Stimulated activated memory B cell treated with anti-CD40 and anti-IgM and Interleukin-4, amounts not matched to agents 10 μg/mL and 1 μg/mL and 100 μg/mL, for 72 hours (primary cell): ENCODE measurements at regions not wholly inside any gene's neighbourhood (a gene's known extent, or its start where the extent isn't known, plus 50 kb on each side); places are given as distances from the start of the nearest gene placed in this dataset.
"Not testable (repeated sequence)": the region's sequence is repeated elsewhere in the genome, so short reads cannot be mapped to it uniquely, and the experiment has no call there.

Experiments
- ATAC-seq: fragments of 150-1000 bp; cut with Tn5 transposase; 2 replicates; pipeline ENCODE4 v1.10.0; 2021
- H3K27ac Mint-ChIP-seq: one replicate; pipeline ENCODE4 v1.8.0; 2022; ENCODE audit warnings: mild to moderate bottlenecking, mixed read lengths
- H3K27me3 Mint-ChIP-seq: one replicate; pipeline ENCODE4 v1.8.0; 2022; ENCODE audit warnings: mixed read lengths
- H3K36me3 Mint-ChIP-seq: one replicate; pipeline ENCODE4 v1.8.0; 2022; ENCODE audit warnings: mixed read lengths
- H3K4me1 Mint-ChIP-seq: one replicate; pipeline ENCODE4 v1.8.0; 2022; ENCODE audit warnings: mixed read lengths
- H3K4me3 Mint-ChIP-seq: one replicate; pipeline ENCODE4 v1.8.0; 2022; ENCODE audit warnings: mild to moderate bottlenecking, moderate library complexity, mixed read lengths
- H3K9me3 Mint-ChIP-seq: one replicate; pipeline ENCODE4 v1.8.0; 2022; ENCODE audit warnings: mixed read lengths

- not testable (repeated sequence) for H3K27ac Mint-ChIP-seq, H3K4me1 Mint-ChIP-seq, H3K9me3 Mint-ChIP-seq, H3K4me3 Mint-ChIP-seq, H3K36me3 Mint-ChIP-seq, H3K27me3 Mint-ChIP-seq
- peak; percentile 61 for ATAC-seq
Measured at GRCh38 chr1:234808943-234809853, 199.2 kb upstream of the IRF2BP2 start.

- not testable (repeated sequence) for H3K9me3 Mint-ChIP-seq, H3K27ac Mint-ChIP-seq, ATAC-seq, H3K36me3 Mint-ChIP-seq, H3K4me3 Mint-ChIP-seq, H3K4me1 Mint-ChIP-seq, H3K27me3 Mint-ChIP-seq
Measured at GRCh38 chr1:234808459-234808858, 198.5 kb upstream of the IRF2BP2 start.

GRCh38 chr1:234807705-234808104 is 197.7 kb upstream of the IRF2BP2 start:
- H3K4me1 Mint-ChIP-seq, H3K27ac Mint-ChIP-seq, H3K9me3 Mint-ChIP-seq, H3K4me3 Mint-ChIP-seq, H3K36me3 Mint-ChIP-seq, ATAC-seq, H3K27me3 Mint-ChIP-seq: not testable (repeated sequence)

GRCh38 chr1:234802586-234802985 is 192.6 kb upstream of the IRF2BP2 start:
- H3K27ac Mint-ChIP-seq, ATAC-seq, H3K9me3 Mint-ChIP-seq, H3K4me3 Mint-ChIP-seq, H3K36me3 Mint-ChIP-seq, H3K27me3 Mint-ChIP-seq, H3K4me1 Mint-ChIP-seq: not testable (repeated sequence)

- H3K9me3 Mint-ChIP-seq, H3K27ac Mint-ChIP-seq, ATAC-seq, H3K4me1 Mint-ChIP-seq, H3K27me3 Mint-ChIP-seq, H3K4me3 Mint-ChIP-seq, H3K36me3 Mint-ChIP-seq: not testable (repeated sequence)
Measured at GRCh38 chr1:234801636-234802035, 191.7 kb upstream of the IRF2BP2 start.

- not testable (repeated sequence) for H3K4me3 Mint-ChIP-seq, H3K36me3 Mint-ChIP-seq, H3K27ac Mint-ChIP-seq, H3K4me1 Mint-ChIP-seq, H3K9me3 Mint-ChIP-seq, ATAC-seq, H3K27me3 Mint-ChIP-seq
Measured at GRCh38 chr1:234801147-234801546, 191.2 kb upstream of the IRF2BP2 start.

- ATAC-seq, H3K9me3 Mint-ChIP-seq, H3K36me3 Mint-ChIP-seq, H3K27me3 Mint-ChIP-seq, H3K4me3 Mint-ChIP-seq, H3K4me1 Mint-ChIP-seq, H3K27ac Mint-ChIP-seq: not testable (repeated sequence)
Measured at GRCh38 chr1:234800563-234800962, 190.6 kb upstream of the IRF2BP2 start.

GRCh38 chr1:234799021-234799689 is 189.2 kb upstream of the IRF2BP2 start:
- H3K4me3 Mint-ChIP-seq, H3K4me1 Mint-ChIP-seq, H3K36me3 Mint-ChIP-seq, H3K9me3 Mint-ChIP-seq, H3K27ac Mint-ChIP-seq, ATAC-seq, H3K27me3 Mint-ChIP-seq: not testable (repeated sequence)

GRCh38 chr1:234797216-234797615 is 187.2 kb upstream of the IRF2BP2 start:
- not testable (repeated sequence) for H3K9me3 Mint-ChIP-seq, H3K36me3 Mint-ChIP-seq, H3K27me3 Mint-ChIP-seq, ATAC-seq, H3K4me3 Mint-ChIP-seq, H3K27ac Mint-ChIP-seq, H3K4me1 Mint-ChIP-seq

GRCh38 chr1:234796438-234796792 is 186.4 kb upstream of the IRF2BP2 start:
- H3K4me1 Mint-ChIP-seq, ATAC-seq, H3K9me3 Mint-ChIP-seq, H3K36me3 Mint-ChIP-seq, H3K27me3 Mint-ChIP-seq, H3K27ac Mint-ChIP-seq, H3K4me3 Mint-ChIP-seq: not testable (repeated sequence)

GRCh38 chr1:234795711-234796437 is 185.9 kb upstream of the IRF2BP2 start:
- H3K27me3 Mint-ChIP-seq, H3K4me1 Mint-ChIP-seq, H3K27ac Mint-ChIP-seq, ATAC-seq, H3K9me3 Mint-ChIP-seq, H3K4me3 Mint-ChIP-seq, H3K36me3 Mint-ChIP-seq: not testable (repeated sequence)

GRCh38 chr1:234795007-234795406 is 185.0 kb upstream of the IRF2BP2 start:
- not testable (repeated sequence) for H3K4me1 Mint-ChIP-seq, H3K27ac Mint-ChIP-seq, ATAC-seq, H3K4me3 Mint-ChIP-seq, H3K36me3 Mint-ChIP-seq, H3K9me3 Mint-ChIP-seq, H3K27me3 Mint-ChIP-seq

- not testable (repeated sequence) for H3K27ac Mint-ChIP-seq
Measured at GRCh38 chr1:234794452-234794851, 184.5 kb upstream of the IRF2BP2 start.

GRCh38 chr1:234793924-234794323 is 183.9 kb upstream of the IRF2BP2 start:
- H3K36me3 Mint-ChIP-seq, H3K4me1 Mint-ChIP-seq, H3K27ac Mint-ChIP-seq, H3K27me3 Mint-ChIP-seq, H3K4me3 Mint-ChIP-seq, H3K9me3 Mint-ChIP-seq, ATAC-seq: not testable (repeated sequence)

More at GRCh38 chr1:234794452-234794851, 184.5 kb upstream of the IRF2BP2 start:
- H3K4me1 Mint-ChIP-seq, H3K27me3 Mint-ChIP-seq, H3K9me3 Mint-ChIP-seq, H3K4me3 Mint-ChIP-seq, H3K36me3 Mint-ChIP-seq, ATAC-seq: not testable (repeated sequence)

GRCh38 chr1:234792221-234792864 is 182.4 kb upstream of the IRF2BP2 start:
- H3K9me3 Mint-ChIP-seq, H3K27ac Mint-ChIP-seq, H3K4me3 Mint-ChIP-seq, H3K36me3 Mint-ChIP-seq, H3K4me1 Mint-ChIP-seq, H3K27me3 Mint-ChIP-seq: not testable (repeated sequence)
- peak; percentile 42 for ATAC-seq
